ENCODE measurements at regions not wholly inside any gene's neighbourhood (a gene's known extent, or its start where the extent isn't known, plus 50 kb on each side); places are given as distances from the start of the nearest gene placed in this dataset.

DNA sequence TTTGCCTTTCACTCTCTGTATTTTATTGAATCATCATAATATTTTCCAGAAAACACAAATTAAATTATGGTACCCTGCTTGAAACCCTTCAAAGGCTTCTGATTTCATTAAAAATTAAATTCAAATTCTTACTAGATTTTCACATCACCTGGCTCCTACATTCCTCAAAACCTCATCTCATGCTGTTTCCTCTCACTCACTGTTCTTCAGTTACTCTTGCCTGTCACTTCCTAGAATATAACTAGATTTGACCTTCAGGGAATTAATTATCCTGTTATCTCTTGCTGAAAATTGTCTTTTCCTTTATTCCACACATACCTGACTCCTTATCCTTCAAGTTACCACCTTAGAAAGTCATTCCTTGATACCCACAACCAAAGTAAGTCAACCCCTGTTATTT, 2294.7 kb downstream of the PCDH9 start:
- TF ChIP-seq NFRKB (IDR thresholded peaks at IDR 0.05) (no peak), SP1 (IDR thresholded peaks at IDR 0.05) (no peak), ARNT (IDR thresholded peaks at IDR 0.05) (no peak), FOXM1 (IDR thresholded peaks at IDR 0.05; ENCODE audit: borderline replicate concordance) (no peak), SUZ12 (IDR thresholded peaks at IDR 0.05) (no peak), CTBP1 (IDR thresholded peaks at IDR 0.05; ENCODE audit: borderline replicate concordance) (no peak), TARDBP (IDR thresholded peaks at IDR 0.05) (no peak)

Measured in HEK293T (cell line).